ENCODE measurements at regions not wholly inside any gene's neighbourhood (a gene's known extent, or its start where the extent isn't known, plus 50 kb on each side); places are given as distances from the start of the nearest gene placed in this dataset.

- DNase-seq: no peak
Measured at GRCh38 chr20:22308934-22309333, 275.4 kb downstream of the FOXA2 start.

GRCh38 chr20:22307409-22307808 is 277.0 kb downstream of the FOXA2 start:
- no peak for DNase-seq

GRCh38 chr20:22305381-22305780 is 279.0 kb downstream of the FOXA2 start:
- no peak for DNase-seq

- no peak for DNase-seq
Measured at GRCh38 chr20:22303523-22303922, 280.8 kb downstream of the FOXA2 start.

- DNase-seq: no peak
Measured at GRCh38 chr20:22302039-22302438, 282.3 kb downstream of the FOXA2 start.

- no peak for DNase-seq
Measured at GRCh38 chr20:22293886-22294285, 290.5 kb downstream of the FOXA2 start.

GRCh38 chr20:22289442-22289841 is 294.9 kb downstream of the FOXA2 start:
- DNase-seq: no peak

GRCh38 chr20:22288957-22289356 is 295.4 kb downstream of the FOXA2 start:
- DNase-seq: no peak

GRCh38 chr20:22288156-22288555 is 296.2 kb downstream of the FOXA2 start:
- no peak for DNase-seq

GRCh38 chr20:22285555-22285954 is 298.8 kb downstream of the FOXA2 start:
- no peak for DNase-seq

GRCh38 chr20:22282696-22283095 is 301.7 kb downstream of the FOXA2 start:
- DNase-seq: no peak

- no peak for DNase-seq
Measured at GRCh38 chr20:22274330-22274729, 310.0 kb downstream of the FOXA2 start.

GRCh38 chr20:22268675-22269074 is 315.7 kb downstream of the FOXA2 start:
- DNase-seq: no peak

- DNase-seq: no peak
Measured at GRCh38 chr20:22264917-22265316, 319.5 kb downstream of the FOXA2 start.

- no peak for DNase-seq
Measured at GRCh38 chr20:22260506-22260905, 323.9 kb downstream of the FOXA2 start.

- DNase-seq: no peak
Measured at GRCh38 chr20:22257912-22258311, 326.5 kb downstream of the FOXA2 start.

GRCh38 chr20:22248051-22248667 is 336.2 kb downstream of the FOXA2 start:
- DNase-seq: peak; percentile 9

- no peak for DNase-seq
Measured at GRCh38 chr20:22245139-22245538, 339.2 kb downstream of the FOXA2 start.

- DNase-seq: no peak
Measured at GRCh38 chr20:22243067-22243466, 341.3 kb downstream of the FOXA2 start.

GRCh38 chr20:22241609-22242008 is 342.8 kb downstream of the FOXA2 start:
- DNase-seq: no peak

GRCh38 chr20:22232923-22233322 is 351.4 kb downstream of the FOXA2 start:
- DNase-seq: no peak

- DNase-seq: no peak
Measured at GRCh38 chr20:22232473-22232872, 351.9 kb downstream of the FOXA2 start.

- DNase-seq: no peak
Measured at GRCh38 chr20:22226849-22227700, 357.3 kb downstream of the FOXA2 start.

- no peak for DNase-seq
Measured at GRCh38 chr20:22223236-22223635, 361.1 kb downstream of the FOXA2 start.

Measured in dermis blood vessel endothelial cell (primary cell).